Duodenal mucosa (tissue), 2 donors: ENCODE measurements at regions not wholly inside any gene's neighbourhood (a gene's known extent, or its start where the extent isn't known, plus 50 kb on each side); places are given as distances from the start of the nearest gene placed in this dataset.

ENCODE experiments used
- H3K27ac ChIP-seq: one replicate; pipeline ENCODE4 v1.7.0; 2013; ENCODE audit warnings: low read depth, low read length
- H3K27me3 ChIP-seq, 2 donors: one replicate each; pipeline ENCODE4 v1.7.0; 2013; ENCODE audit warnings: low read length in 2 of 2, control low read depth in 1 of 2; ENCODE audit not compliant: insufficient read depth in 2 of 2, control insufficient read depth in 1 of 2
- H3K36me3 ChIP-seq, 2 donors: one replicate each; pipeline ENCODE4 v1.7.0; 2013; ENCODE audit warnings: low read length in 2 of 2, control low read depth in 1 of 2; ENCODE audit not compliant: insufficient read depth in 2 of 2, control insufficient read depth in 1 of 2
- H3K4me1 ChIP-seq, 2 donors: one replicate each; pipeline ENCODE4 v1.7.0; 2013; ENCODE audit warnings: low read length in 2 of 2, control low read depth in 1 of 2; ENCODE audit not compliant: insufficient read depth in 2 of 2, control insufficient read depth in 1 of 2
- H3K4me3 ChIP-seq, 2 donors: one replicate each; pipeline ENCODE4 v1.7.0; 2013; ENCODE audit warnings: low read length in 2 of 2, low read depth in 1 of 2
- H3K9ac ChIP-seq, 2 donors: one replicate each; pipeline ENCODE4 v1.7.0; 2013; ENCODE audit warnings: low read length in 2 of 2, low read depth in 1 of 2
- H3K9me3 ChIP-seq, 2 donors: one replicate each; pipeline ENCODE4 v1.7.0; 2013; ENCODE audit warnings: low read length in 2 of 2, control low read depth in 1 of 2; ENCODE audit not compliant: control insufficient read depth in 1 of 2

DNA sequence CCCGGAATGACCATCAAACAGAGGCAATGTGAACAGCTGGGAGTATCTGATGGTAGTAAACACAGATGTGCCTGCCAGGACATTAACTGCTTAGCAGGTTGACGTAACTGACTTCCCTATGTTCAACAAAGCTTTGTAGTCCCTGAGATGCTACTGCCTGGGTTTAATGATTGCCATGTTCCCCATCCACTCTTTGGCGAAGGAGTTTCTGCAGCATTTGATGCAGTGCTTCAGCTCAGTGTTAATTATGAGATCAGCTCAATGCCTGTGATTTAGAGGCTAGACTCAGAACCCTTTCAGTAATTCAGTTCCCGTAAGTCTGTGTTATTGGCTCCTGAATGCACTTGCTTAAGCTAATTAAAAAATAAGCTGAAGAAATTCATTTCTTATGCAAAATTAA lies 547.3 kb upstream of the ZNF608 start:
- H3K27me3 ChIP-seq = no peaks in the 10 kb centered on the region
- H3K4me1 ChIP-seq = no peaks in the 10 kb centered on the region
- H3K9me3 ChIP-seq = no peaks in the 10 kb centered on the region
- H3K36me3 ChIP-seq = no peaks in the 10 kb centered on the region
- no peak overlapping the region for H3K27ac ChIP-seq
- no peak overlapping the region for H3K9ac ChIP-seq
- H3K4me3 ChIP-seq = no peak overlapping the region

DNA sequence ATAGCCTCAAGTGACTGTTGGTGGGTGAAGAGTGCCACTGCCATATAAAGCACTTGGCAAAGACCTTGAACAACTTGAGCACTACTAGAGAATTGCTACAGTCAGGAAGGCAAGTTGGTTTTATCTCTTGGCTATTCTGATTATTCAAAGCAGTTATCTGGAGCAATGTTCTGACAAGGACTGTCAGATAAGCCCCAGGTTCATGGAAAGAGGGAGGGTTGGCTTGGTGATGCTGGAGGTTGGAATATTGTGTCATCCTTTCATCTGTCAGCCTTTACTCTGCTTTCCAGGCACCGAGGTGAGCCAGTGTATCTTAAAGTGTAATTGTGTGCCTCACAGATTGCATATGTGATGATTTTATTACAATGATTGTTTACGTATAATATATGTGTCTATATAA lies 548.4 kb upstream of the ZNF608 start:
- H3K27ac ChIP-seq = no peak overlapping the region
- H3K9me3 ChIP-seq = no peaks in the 10 kb centered on the region
- H3K4me1 ChIP-seq = no peaks in the 10 kb centered on the region
- no peak overlapping the region for H3K9ac ChIP-seq
- no peaks in the 10 kb centered on the region for H3K36me3 ChIP-seq
- H3K4me3 ChIP-seq = no peak overlapping the region
- no peaks in the 10 kb centered on the region for H3K27me3 ChIP-seq

DNA sequence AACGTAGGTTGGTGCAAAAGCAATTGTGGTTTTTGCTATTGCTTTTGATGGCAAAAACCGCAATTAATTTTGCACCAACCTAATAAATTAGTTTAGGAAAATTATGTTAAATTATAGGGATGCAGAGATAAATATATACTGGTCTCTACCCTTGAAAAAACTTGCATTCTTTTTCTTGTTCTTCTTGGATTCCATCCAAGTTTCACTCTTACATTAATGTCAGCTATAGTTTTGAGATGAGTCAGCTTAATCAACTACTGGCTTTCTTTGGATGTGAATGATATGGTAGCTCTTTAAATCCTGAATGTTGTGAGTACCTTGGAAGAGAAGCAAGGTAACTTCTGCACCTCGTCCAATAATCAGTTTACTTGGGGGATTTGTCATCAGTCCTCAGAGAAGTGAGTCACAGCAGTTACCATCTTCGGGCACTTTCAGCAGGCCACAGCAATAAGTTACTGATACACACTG lies 549.0 kb upstream of the ZNF608 start:
- Histone ChIP-seq H3K4me3 (no peak overlapping the region), H3K27me3 (no peaks in the 10 kb centered on the region), H3K9ac (no peak overlapping the region), H3K4me1 (no peaks in the 10 kb centered on the region), H3K27ac (no peak overlapping the region), H3K9me3 (no peaks in the 10 kb centered on the region), H3K36me3 (no peaks in the 10 kb centered on the region)

DNA sequence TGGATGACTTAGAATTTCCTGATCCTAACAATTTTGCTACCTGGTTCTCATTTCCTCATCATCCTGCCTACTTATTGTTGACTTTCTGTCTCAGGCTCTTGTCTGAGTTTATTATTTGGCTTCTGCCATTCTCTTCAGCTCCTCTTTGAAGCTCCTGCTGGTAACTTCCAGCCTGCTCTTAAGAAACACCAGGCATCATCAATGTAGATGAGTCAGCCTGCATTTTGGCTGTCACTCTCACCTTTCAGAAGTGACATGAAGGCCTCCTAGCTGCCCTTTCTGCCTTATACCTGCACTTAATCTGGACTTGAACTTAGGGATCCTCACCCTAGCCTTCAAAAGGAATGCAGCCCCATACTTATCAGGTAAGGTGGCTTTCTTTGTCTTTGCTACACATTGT lies 551.8 kb upstream of the ZNF608 start:
- H3K27ac ChIP-seq = no peak overlapping the region
- no peak overlapping the region for H3K4me3 ChIP-seq
- H3K9ac ChIP-seq = no peak overlapping the region
- no peaks in the 10 kb centered on the region for H3K4me1 ChIP-seq
- H3K27me3 ChIP-seq = no peaks in the 10 kb centered on the region
- H3K9me3 ChIP-seq = no peaks in the 10 kb centered on the region
- no peaks in the 10 kb centered on the region for H3K36me3 ChIP-seq

DNA sequence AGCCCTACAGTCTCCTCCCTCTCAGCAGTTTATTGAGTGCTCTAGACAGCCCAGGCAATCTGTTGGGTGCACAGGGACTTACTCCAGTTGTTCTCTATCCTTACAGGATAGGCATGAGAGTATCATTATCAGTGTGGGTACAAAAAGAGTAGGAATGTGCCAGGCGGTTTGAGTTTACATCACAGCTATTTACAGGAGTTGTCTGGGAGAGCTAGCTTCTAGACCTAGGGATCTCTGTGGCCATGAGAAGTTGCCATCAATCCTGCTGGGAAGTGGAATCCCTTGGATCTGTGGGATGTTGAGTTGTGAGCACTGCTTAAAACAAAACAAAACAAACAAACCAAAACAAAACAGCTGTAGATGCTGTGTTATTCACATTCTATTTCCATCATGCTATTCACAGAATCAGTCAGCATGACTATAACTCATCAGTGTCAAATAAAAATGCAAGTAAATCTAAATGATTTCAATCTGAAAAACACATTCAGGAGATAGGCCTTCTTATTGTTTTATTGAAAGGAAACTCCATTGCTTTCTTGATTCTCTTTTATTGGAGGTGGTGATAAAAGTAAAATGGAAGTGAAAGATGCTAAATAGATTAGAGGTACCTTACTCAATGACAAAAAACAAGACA lies 552.4 kb upstream of the ZNF608 start:
- Histone ChIP-seq H3K9me3 (no peaks in the 10 kb centered on the region), H3K36me3 (no peaks in the 10 kb centered on the region)

DNA sequence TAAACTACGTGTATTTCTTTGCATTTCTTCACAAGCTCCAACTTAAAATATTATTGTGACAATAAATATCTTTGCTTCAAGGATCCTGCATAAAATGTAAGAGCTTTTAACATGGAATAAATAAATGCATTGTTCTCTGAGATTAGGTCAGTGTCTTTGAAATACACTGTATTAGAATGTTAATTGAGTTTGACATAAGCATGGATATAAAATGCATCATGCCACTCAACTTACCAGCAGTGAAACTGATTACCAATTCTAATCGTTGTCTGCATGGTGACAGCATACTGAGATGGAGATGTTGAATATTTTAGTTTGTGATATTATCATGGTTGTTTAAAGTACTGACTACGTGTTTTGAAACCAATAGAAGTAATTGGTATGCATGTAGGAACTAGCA lies 555.3 kb upstream of the ZNF608 start:
- Histone ChIP-seq H3K9ac (no peak overlapping the region), H3K27me3 (no peaks in the 10 kb centered on the region), H3K36me3 (no peaks in the 10 kb centered on the region), H3K4me3 (no peak overlapping the region), H3K4me1 (no peaks in the 10 kb centered on the region), H3K27ac (no peak overlapping the region), H3K9me3 (peaks cover 0 to 2% of the 10 kb centered on the region in 2 donors)

More for the DNA sequence above, 552.4 kb upstream of the ZNF608 start:
- Histone ChIP-seq H3K4me3 (no peak overlapping the region), H3K27me3 (no peaks in the 10 kb centered on the region), H3K4me1 (no peaks in the 10 kb centered on the region), H3K9ac (no peak overlapping the region), H3K27ac (no peak overlapping the region)

DNA sequence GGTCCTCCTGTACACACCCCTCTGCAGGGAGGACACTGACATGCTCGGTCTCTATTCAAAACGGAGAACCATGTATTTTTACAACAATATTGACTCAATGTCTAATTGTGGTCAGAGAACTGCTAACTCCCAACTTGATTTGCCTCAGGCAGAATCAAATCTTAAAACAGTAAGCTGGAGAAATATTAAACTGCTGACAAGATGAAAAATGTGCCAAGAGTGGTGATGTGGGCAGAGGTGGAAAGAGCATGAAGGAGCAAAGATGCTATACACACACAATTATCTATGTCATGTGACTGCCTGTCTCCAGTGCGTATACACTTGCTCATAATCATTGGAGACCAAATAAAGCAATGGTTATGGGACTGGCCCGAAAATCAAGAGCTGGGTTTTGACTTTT lies 556.1 kb upstream of the ZNF608 start:
- H3K4me1 ChIP-seq = no peaks in the 10 kb centered on the region
- no peaks in the 10 kb centered on the region for H3K27me3 ChIP-seq
- peaks cover 0 to 6% of the 10 kb centered on the region in 2 donors for H3K9me3 ChIP-seq
- H3K36me3 ChIP-seq = no peaks in the 10 kb centered on the region
- H3K27ac ChIP-seq = no peak overlapping the region
- no peak overlapping the region for H3K9ac ChIP-seq
- no peak overlapping the region for H3K4me3 ChIP-seq

DNA sequence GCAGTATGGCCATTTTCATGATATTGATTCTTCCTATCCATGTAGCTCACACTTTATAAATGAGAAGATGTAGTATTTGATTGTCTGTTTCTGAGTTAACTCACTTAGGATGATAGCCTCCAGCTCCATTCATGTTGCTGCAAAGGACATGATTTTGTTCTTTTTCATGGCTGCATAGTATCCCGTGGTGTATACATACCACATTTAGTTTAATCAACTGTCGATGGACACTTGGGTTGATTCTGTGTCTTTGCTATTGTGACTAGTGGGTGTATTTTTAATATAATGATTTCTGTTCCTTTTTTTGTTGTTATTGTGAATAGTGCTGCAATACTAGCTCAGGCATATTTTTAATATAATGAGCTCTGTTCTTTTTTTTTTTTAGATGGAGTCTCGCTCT lies 560.3 kb upstream of the ZNF608 start:
- Histone ChIP-seq H3K9ac (no peak overlapping the region), H3K27me3 (no peaks in the 10 kb centered on the region), H3K27ac (no peak overlapping the region), H3K4me3 (no peak overlapping the region), H3K4me1 (no peaks in the 10 kb centered on the region), H3K9me3 (peaks cover 0 to 6% of the 10 kb centered on the region in 2 donors), H3K36me3 (no peaks in the 10 kb centered on the region)

DNA sequence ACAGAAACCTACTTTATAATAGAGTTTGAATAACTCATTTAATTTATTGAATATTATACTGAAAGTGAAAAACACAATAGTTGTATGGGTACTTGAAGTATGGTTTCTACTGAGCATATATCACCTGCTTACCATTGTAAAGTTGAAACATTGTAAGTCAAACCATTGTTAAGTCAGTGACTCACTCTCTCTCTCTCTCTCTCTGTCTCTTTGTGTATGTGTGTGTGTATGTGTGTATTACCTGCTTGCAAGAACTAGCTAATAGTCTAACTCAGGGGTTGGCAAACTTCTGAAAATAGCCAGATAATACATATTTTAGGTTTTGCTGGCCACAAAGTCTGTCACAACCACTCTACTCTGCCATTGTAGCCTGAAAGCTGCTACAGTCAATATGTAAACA lies 564.3 kb upstream of the ZNF608 start:
- H3K9ac ChIP-seq = no peak overlapping the region
- no peak overlapping the region for H3K4me3 ChIP-seq
- H3K4me1 ChIP-seq = peaks cover 0 to 5% of the 10 kb centered on the region in 2 donors
- no peak overlapping the region for H3K27ac ChIP-seq
- H3K9me3 ChIP-seq = peaks cover 0 to 6% of the 10 kb centered on the region in 2 donors
- no peaks in the 10 kb centered on the region for H3K27me3 ChIP-seq
- H3K36me3 ChIP-seq = no peaks in the 10 kb centered on the region

DNA sequence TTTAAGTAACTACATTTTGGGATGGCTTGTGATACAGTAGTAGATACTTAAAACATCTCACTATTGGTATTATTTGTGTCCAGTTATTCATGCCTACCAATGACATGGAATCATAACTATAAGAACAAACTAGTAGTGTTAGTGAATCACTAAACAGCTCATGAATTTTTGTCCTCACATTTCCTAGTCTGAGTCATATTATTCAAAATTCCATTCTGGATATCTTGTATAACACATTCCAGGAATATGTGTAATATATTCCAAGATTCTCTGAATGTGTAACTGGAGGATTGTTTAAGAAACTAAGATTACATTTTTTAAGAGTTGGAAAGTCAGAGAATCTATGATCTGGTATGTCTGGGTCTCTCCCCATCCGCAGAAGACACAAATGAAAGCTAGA lies 565.3 kb upstream of the ZNF608 start:
- no peaks in the 10 kb centered on the region for H3K36me3 ChIP-seq
- H3K4me3 ChIP-seq = no peak overlapping the region
- H3K27ac ChIP-seq = no peak overlapping the region
- H3K4me1 ChIP-seq = peaks cover 0 to 5% of the 10 kb centered on the region in 2 donors
- H3K9me3 ChIP-seq = peaks cover 0 to 3% of the 10 kb centered on the region in 2 donors
- H3K9ac ChIP-seq = no peak overlapping the region
- no peaks in the 10 kb centered on the region for H3K27me3 ChIP-seq

DNA sequence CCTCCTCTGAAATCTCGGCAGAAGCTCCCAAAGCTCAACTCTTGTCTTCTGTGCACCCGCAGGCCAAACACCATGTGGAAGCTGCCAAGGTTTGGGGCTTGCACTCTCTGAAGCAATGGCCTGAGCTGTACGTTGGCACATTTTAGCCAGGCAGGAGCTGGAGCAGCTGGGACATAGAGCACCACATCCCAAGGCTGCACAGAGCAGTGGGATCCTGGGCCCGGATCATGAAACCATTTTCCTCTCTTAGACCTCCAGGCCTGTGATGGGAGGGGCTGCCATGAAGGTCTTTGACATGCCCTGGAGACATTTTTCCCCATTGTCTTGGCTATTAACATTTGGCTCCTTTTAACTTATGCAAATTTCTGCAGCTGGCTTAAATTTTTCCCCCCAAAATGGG lies 567.1 kb upstream of the ZNF608 start:
- Histone ChIP-seq H3K4me1 (peaks cover 0 to 10% of the 10 kb centered on the region in 2 donors), H3K4me3 (no peak overlapping the region), H3K36me3 (no peaks in the 10 kb centered on the region), H3K27me3 (no peaks in the 10 kb centered on the region), H3K9ac (no peak overlapping the region), H3K27ac (no peak overlapping the region), H3K9me3 (no peaks in the 10 kb centered on the region)
